ENCODE measurements at regions not wholly inside any gene's neighbourhood (a gene's known extent, or its start where the extent isn't known, plus 50 kb on each side); places are given as distances from the start of the nearest gene placed in this dataset.

DNA sequence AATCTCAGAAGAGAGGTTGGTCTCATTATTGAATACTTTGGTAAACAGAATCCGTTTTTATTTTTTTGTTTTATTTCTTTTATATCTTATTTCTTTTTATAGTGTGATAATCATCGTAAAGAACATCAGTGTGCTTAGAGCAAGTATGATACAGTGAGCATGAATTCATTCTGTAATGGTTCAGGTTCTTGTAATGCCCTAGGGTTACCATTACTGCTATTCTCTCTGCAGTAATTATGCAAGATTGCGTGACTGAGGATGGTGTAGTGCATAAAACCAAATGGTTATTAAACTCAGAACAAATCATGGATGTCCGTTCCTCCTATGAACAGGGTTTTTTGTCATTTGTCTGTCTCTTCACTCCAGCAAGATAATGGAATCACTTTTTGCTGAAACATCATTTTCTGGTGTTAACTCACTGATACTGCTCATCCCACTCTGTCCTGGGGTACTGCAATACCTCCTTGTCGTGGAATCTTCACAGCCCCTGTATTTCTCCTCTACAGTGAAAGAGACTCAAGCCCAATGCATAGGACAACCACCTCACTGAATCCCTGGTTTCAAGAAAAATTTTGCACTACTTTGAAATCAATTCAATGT is 274.8 kb upstream of the ST6GAL2 start:
- intact Hi-C loops (cut with DNase I), result no loop called here
- ATAC-seq (ENCODE audit: poor library complexity), result no peak
- no peak for DNase-seq

DNA sequence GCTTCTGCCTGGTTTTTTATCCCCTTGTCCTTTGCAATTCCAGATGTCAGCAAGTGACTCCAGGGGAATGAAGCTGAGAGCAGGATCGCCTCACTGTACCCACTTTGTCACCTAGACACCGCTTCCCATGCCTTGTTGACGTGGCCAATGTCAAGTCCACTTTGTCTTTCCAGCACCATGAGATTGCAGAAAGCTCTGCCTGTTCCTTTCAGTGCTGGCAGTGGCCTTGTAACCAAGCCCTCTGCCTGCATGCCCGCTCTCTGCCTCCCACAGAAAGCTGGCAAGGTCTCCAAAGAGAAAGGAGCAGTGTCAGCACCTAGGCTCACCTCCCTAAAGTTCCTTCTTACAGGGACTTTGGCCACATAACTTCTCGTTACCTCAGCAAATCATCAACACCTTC is 282.2 kb upstream of the ST6GAL2 start:
- intact Hi-C loops (cut with DNase I), result no loop called here
- ATAC-seq (ENCODE audit: poor library complexity), result peak; percentile 69
- no peak for DNase-seq

DNA sequence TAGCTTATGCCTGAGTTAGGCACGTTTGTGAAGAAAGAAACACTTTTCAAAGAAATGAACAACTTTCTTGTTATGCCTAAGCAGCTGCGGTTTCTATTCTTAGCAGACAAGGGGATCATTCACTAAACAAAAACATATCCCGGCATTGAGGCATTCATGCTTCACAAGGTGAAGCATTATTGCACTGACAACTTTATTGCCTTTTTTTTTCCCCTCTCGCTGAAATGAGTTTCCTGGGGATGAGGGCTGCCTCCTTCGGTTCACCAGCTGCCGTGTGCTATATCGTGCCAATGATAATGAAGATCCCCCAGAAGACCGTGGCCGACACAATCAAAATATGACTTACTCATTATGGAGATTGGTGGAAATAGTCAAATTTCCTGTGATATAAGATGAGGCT is 288.2 kb upstream of the ST6GAL2 start:
- intact Hi-C loops (cut with DNase I), result no loop called here

DNA sequence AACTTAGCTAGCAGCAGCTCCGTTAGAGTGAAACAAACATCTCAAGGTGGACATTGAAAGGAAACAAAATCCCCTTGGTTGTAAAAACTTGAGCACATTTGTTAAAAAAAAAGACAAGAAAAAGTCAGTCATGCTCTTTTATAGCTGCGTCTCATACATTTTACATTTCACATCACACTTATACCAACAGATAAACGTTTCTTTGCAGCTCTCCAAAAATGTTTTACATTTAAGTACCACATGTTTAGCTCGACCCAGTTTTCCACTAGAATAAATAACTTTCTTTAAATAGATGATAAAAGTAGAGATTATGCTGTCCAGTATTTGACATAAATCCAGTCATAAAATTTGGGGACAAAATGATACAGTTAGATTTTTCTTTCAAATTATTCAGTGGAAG is 297.0 kb upstream of the ST6GAL2 start:
- intact Hi-C loops (cut with DNase I), result no loop called here
- ATAC-seq (ENCODE audit: poor library complexity) (no peak), DNase-seq (no peak)

More for the DNA sequence above, 288.2 kb upstream of the ST6GAL2 start:
- ATAC-seq (ENCODE audit: poor library complexity) (no peak), DNase-seq (no peak)

- DNase-seq (no peak), ATAC-seq (ENCODE audit: poor library complexity) (no peak)
- intact Hi-C loops (cut with DNase I), result no loop called here
Measured at GRCh38 chr2:107187870-107188269, 301.9 kb upstream of the ST6GAL2 start.

GRCh38 chr2:107195631-107196030 is 309.7 kb upstream of the ST6GAL2 start:
- intact Hi-C loops (cut with DNase I), result no loop called here
- ATAC-seq (ENCODE audit: poor library complexity), result no peak
- DNase-seq, result no peak

DNA sequence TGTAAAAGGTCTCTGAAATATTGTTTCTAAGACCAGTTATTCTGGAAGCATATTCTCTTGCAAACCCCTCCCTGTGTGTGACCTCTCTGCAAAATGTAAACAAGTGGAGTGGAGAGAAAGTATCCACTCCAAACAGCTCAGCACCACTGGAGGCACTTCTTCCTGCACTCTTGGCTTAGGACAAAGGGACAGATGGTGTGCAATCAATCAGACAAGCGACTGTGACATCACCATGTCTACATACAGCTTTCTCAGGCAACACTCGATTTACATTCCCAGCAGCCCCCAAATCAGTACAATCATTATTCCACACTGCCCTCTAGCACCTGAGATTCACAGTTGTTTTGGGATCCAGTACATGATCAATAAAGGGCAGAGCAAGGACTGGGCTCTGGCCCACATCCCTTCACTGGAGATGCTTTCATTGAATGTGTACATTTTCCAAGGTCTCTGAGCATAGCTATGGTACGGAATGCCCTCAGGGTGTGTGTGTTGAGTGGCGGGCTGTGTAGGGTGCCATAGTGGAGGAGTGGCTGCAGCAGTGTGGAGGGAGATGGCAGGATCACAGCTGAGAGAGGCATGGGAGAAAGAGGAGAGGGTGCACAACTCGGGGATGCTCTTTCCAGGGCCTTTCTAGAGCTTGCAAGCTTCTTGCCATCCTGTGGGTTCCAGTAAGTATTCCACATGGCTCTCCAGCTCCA is 311.8 kb upstream of the ST6GAL2 start:
- ATAC-seq (ENCODE audit: poor library complexity) (no peak), DNase-seq (no peak)
- intact Hi-C loops (cut with DNase I), result no loop called here

DNA sequence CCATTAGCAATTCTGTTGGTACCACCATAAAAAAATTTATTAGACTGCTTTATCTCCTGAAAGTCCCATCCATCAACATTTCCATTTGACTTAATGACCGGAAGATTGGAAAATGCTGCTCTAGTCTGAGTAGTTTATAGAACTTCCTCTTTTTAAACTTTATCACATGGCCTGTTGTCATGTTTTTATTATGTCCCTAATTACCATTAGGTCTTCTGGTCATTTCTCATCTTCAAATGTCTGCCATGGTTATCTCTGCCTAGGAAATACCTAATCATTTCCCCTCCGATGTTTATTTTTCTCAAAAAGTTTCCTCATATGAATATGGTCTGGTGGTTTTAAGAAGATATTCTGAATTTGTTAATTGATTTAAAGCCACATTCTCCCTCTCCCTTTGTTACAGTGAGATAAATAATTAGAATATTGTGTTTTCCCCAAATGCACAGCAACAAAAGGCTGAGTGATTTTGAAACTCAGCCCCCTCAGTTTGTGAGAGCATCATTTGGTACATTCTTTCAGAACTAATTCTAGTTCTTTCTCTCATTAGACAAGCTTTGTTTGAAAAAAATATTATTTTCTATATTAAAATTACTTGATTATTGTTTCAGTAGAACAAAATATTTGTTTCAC is 317.1 kb upstream of the ST6GAL2 start:
- DNase-seq, result no peak
- intact Hi-C loops (cut with DNase I), result no loop called here
- no peak for ATAC-seq (ENCODE audit: poor library complexity)

DNA sequence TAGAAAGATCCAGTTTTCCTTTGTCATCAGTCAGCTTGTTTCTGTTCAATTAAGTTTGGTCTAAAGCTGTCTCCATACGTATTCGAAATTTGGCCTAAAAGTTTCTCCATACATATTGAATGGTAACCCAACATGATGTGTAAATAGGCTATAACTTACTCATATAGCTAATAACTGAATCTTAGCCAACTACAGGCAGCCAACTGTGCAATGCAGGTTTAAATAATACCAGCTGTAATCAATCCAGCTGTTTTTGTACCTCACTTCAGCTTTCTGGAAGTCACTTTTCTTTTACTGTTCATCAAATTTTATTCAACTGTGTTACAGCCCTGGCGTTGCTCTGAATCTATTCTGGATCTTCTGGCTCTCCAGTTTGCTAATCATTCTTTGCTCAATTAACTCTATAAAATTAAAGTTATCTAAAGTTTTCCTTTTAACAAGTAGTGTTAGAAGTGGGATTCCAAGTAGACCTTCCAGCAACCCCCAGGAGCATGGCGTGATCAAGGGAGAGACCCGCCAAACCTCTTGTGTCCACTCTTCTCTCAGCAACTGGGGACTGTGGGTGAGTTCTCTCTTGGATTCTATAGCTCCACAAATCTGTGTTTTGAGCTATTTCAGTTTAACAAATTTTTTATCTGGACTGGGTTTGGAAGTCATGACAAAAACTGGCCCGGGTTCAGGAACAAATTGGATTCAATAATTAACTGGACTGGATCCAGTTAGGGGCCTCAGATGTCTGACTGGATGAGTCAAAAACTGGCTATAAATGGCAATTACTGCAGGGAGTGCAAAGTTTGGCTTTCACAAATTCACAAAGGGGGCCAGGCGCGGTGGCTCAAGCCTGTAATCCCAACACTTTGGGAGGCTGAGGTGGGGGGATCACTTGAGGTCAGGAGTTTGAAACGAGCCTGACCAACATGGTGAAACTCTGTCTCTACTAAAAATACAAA is 329.7 kb upstream of the ST6GAL2 start:
- intact Hi-C loops (cut with DNase I), result no loop called here
- ATAC-seq (ENCODE audit: poor library complexity) (peak; percentile 62), DNase-seq (peak; percentile 40)

GRCh38 chr2:107218208-107218607 is 332.2 kb upstream of the ST6GAL2 start:
- intact Hi-C loops (cut with DNase I), result no loop called here
- ATAC-seq (ENCODE audit: poor library complexity), result no peak
- DNase-seq, result no peak

DNA sequence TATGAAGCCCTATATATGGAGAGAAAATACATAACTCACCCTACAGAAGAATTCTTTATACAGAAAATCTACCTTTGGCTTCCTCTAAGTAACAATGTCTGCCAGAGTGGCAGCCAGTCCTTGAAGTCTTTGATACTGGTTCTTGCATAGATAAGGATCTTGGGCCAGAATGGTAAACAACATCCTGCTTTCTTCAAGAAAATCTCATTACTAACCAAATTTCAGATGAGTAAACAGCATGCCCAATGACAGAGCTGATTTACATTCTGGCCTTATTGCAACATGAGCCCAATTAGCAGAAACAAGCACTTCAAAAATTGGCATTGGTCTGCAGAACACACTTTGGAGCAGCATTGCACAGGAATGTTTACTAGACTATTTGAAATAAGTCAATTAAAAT is 336.5 kb upstream of the ST6GAL2 start:
- ATAC-seq (ENCODE audit: poor library complexity), result no peak
- DNase-seq, result no peak
- intact Hi-C loops (cut with DNase I), result no loop called here

DNA sequence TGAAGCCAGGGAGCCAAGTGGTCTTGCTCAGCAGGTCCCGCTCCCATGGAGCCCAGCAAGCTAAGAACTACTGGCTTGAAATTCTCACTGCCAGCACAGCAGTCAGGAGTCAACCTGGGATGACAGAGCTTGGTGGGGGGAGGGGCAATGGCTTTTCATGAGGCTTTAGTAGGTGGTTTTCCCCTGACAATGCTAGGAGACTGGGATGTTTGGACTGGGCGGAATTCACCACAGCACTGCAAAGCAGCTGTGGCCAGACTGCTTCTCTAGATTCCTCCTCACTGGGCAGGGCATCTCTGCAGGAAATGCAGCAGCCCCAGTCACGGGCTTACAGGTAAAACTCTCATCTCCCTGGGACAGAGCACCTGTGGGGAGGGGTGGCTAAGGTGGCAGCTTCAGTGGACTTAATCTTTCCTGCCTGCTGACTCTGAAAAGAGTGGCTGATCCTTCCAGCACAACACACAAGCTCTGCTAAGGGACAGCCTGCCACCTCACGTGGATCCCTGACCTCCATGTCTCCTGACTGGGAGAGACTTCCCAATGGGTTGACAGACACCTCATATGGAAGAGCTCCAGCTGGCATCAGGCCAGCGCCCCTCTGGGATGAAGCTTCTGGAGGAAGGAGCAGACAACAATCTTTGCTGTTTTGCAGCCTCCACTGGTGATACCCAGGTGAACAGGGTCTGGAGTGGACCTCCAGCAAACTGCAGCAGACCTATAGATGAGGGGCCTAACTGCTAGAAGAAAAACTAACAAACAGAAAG is 349.7 kb upstream of the ST6GAL2 start:
- DNase-seq, result no peak
- intact Hi-C loops (cut with DNase I), result no loop called here
- ATAC-seq (ENCODE audit: poor library complexity), result no peak

- intact Hi-C loops (cut with DNase I), result no loop called here
- no peak for DNase-seq
- ATAC-seq (ENCODE audit: poor library complexity), result no peak
Measured at GRCh38 chr2:107242811-107243210, 356.8 kb upstream of the ST6GAL2 start.

GRCh38 chr2:107248932-107249331 is 363.0 kb upstream of the ST6GAL2 start:
- no peak for ATAC-seq (ENCODE audit: poor library complexity)
- intact Hi-C loops (cut with DNase I), result no loop called here
- DNase-seq, result no peak

- DNase-seq, result no peak
- ATAC-seq (ENCODE audit: poor library complexity), result no peak
- intact Hi-C loops (cut with DNase I), result no loop called here
Measured at GRCh38 chr2:107255744-107256143, 369.8 kb upstream of the ST6GAL2 start.

DNA sequence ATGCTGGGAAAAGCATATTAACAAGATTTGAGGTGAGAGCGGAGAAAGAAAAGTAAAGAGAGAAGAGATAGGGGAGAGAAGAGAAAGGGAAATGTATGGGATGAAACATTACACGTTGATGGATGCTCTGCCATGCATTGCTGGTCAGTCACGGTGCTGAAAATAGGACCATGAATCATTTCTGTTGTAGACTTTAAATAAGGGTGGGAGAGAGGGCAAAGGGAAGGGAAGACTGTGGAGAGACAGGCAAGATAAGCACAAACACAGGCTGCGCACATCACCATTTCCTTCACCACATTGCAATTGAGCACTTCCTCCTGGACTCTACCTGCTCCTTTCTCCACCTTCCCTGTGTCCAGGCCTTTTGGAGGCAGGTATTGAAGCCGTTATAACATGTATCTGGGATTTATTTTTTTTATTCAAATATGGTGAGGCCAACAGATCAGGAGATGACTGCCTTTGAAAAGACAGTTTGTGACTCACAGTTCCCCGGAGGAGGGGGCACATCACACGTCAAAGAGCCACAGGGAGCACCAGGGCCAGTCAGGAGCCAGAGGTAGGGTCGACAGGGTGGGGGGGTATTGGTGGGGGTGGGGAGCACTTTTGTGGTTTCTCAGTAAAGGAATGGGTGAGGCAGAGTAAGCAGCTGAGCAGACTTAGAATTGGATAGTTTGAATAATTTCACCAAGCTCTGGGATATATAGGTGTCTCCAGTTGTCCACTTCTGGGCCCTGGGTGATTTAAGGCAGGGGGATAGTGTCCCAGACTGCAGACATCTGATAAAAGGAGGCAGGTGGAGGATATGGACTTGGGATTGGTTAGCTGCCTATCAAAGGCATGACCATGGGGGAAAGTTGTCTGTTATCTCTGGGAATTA is 372.8 kb upstream of the ST6GAL2 start:
- intact Hi-C loops (cut with DNase I), result no loop called here
- ATAC-seq (ENCODE audit: poor library complexity), result no peak
- DNase-seq, result no peak

DNA sequence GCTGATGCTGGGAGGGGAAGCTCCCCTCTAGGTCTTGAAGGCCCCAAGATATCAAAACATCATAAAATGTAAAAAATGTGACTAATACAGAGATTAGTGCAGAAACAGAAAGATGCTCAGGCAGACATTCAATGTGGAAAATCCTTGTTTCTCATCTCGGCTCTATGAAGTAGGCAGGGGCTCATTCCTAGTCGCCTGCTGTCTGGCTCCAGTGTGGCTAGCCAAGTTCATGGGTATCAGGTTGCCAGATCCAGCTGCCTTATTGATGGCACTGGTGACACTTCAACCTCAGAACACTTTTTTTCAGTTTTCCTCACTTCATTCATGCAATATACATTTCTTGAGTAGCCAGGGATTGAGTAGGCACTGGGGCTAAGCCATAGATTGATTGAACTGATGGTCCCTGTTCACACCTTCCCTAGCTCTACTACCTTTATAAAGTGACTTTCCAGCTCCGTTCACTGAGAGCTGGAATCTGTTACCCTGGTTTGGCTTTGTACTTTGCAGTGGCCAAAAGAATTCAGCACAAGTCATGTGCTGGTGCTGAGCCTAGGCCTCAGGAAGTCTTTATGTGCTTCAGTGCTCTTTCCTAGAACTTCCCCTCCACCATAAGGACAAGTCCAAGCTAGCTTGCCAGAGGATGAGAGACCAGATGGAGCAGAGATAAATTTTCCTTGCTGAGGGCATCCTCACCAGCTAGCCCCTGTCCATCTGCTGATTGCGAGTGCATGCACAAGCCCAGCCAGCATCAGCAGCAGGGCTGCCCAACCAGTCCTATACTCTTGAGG is 373.6 kb upstream of the ST6GAL2 start:
- DNase-seq, result no peak
- no peak for ATAC-seq (ENCODE audit: poor library complexity)
- intact Hi-C loops (cut with DNase I), result no loop called here
